RWPE1 (cell line): ENCODE measurements at regions not wholly inside any gene's neighbourhood (a gene's known extent, or its start where the extent isn't known, plus 50 kb on each side); places are given as distances from the start of the nearest gene placed in this dataset.

Source experiments
- CTCF ChIA-PET: fragments of 350-600 bp; sonication (Branson Sonifier 250); formaldehyde crosslinking; extraction: SDS; loops from one replicate; lab custom pipeline; 2021; lab: Yijun Ruan, JAX
- POLR2A ChIA-PET: fragments of 400-600 bp; formaldehyde crosslinking; extraction: SDS; loops from one replicate; lab custom pipeline; 2020; ENCODE audit warnings: antibody characterized with exemption; ENCODE audit not compliant: low non-redundant PET; lab: Yijun Ruan, JAX
- DNase-seq: peaks from one replicate; pipeline ENCODE4 v3.0.0; 2012; ENCODE audit warnings: low spot score
- H3K27ac ChIP-seq: fragments of 450-650 bp; 2 replicates; pipeline ENCODE4 v1.5.1; 2017
- CTCF ChIP-seq: fragments of 450-650 bp; conservative IDR thresholded peaks from 2 replicates; pipeline ENCODE4 v1.5.1; 2017; ENCODE audit warnings: low read depth, mild to moderate bottlenecking

GRCh38 chr17:79374807-79375206 lies 236.0 kb downstream of the RBFOX3 start:
- no peak overlapping the region for H3K27ac ChIP-seq
- DNase-seq, result no peak
- ChIA-PET POLR2A (no interaction called here), CTCF (interaction anchor here (0.7 to 2.0 kb wide), 4 partner anchors 14 to 27 kb away, joined by 4 to 8 read pairs (median 6); no protein-coding TSS in a partner anchor)
- no peak for TF ChIP-seq CTCF

- POLR2A ChIA-PET, result no interaction called here
- CTCF ChIA-PET, result interaction anchor here (1.1 to 2.0 kb wide), 3 partner anchors 14 to 18 kb away, joined by 3 to 8 read pairs (median 7); no protein-coding TSS in a partner anchor
- H3K27ac ChIP-seq, result no peak overlapping the region
- no peak for DNase-seq
- TF ChIP-seq CTCF, result no peak
Observed at GRCh38 chr17:79374087-79374689, 236.7 kb downstream of the RBFOX3 start.

GRCh38 chr17:79372470-79373238 lies 238.2 kb downstream of the RBFOX3 start:
- no peak for TF ChIP-seq CTCF
- CTCF ChIA-PET, result no interaction called here
- POLR2A ChIA-PET, result interaction anchor here (0.6 kb wide), 1 partner anchor 30 kb away, joined by 4 read pairs; no protein-coding TSS in a partner anchor
- H3K27ac ChIP-seq, result no peak overlapping the region
- no peak for DNase-seq

GRCh38 chr17:79371984-79372383 lies 238.9 kb downstream of the RBFOX3 start:
- ChIA-PET CTCF (no interaction called here), POLR2A (no interaction called here)
- no peak for TF ChIP-seq CTCF
- no peak for DNase-seq
- H3K27ac ChIP-seq, result no peak overlapping the region

GRCh38 chr17:79370594-79370993 lies 240.3 kb downstream of the RBFOX3 start:
- no peak for DNase-seq
- CTCF ChIA-PET, result interaction anchor here (1.0 kb wide), 2 partner anchors 183 to 283 kb away, joined by 3 read pairs; no protein-coding TSS in a partner anchor
- POLR2A ChIA-PET, result no interaction called here
- no peak for TF ChIP-seq CTCF
- H3K27ac ChIP-seq, result no peak overlapping the region

- POLR2A ChIA-PET, result no interaction called here
- DNase-seq, result no peak
- CTCF ChIA-PET, result interaction anchor here (1.0 kb wide), 1 partner anchor 183 kb away, joined by 3 read pairs; no protein-coding TSS in a partner anchor
- no peak for TF ChIP-seq CTCF
- no peak overlapping the region for H3K27ac ChIP-seq
Observed at GRCh38 chr17:79370126-79370525, 240.7 kb downstream of the RBFOX3 start.
